H1 (cell line): ENCODE measurements at regions not wholly inside any gene's neighbourhood (a gene's known extent, or its start where the extent isn't known, plus 50 kb on each side); places are given as distances from the start of the nearest gene placed in this dataset.
"Not testable (repeated sequence)": the region's sequence is repeated elsewhere in the genome, so short reads cannot be mapped to it uniquely, and the experiment has no call there.

Source experiments
- BCL11A ChIP-seq, 2 experiments: IDR thresholded peaks; one replicate each; pipeline ENCODE4 v1.6.1; 2011; ENCODE audit warnings: low read depth in 2 of 2, low read length in 2 of 2, mild to moderate bottlenecking in 2 of 2
- CBX5 ChIP-seq: fragments of 300-800, 300-1000 bp; sonication (generic); IDR thresholded peaks from 2 replicates; pipeline ENCODE4 v1.7.1; 2016; ENCODE audit warnings: antibody characterized with exemption, low read length, low read depth
- CEBPB ChIP-seq: IDR thresholded peaks from 2 replicates; pipeline ENCODE4 v1.6.1; 2012; ENCODE audit warnings: low read depth, low read length
- GABPA ChIP-seq: IDR thresholded peaks from 2 replicates; pipeline ENCODE4 v1.6.1; 2011; ENCODE audit warnings: mild to moderate bottlenecking, low read length, moderate library complexity, borderline replicate concordance; ENCODE audit not compliant: insufficient read depth
- GTF2F1 ChIP-seq: IDR thresholded peaks from 2 replicates; pipeline ENCODE4 v1.6.1; 2012; ENCODE audit warnings: low read depth, low read length, improper control_type of control experiment, borderline replicate concordance
- JUN ChIP-seq: IDR thresholded peaks from 2 replicates; pipeline ENCODE4 v1.6.1; 2011; ENCODE audit warnings: low read depth, mild to moderate bottlenecking, improper control_type of control experiment, low read length
- POLR2A ChIP-seq, 2 experiments: IDR thresholded peaks; 1 replicate in 1 of 2; 2 replicates in 1 of 2; pipeline ENCODE4 v1.6.1; 2011; ENCODE audit warnings: low read depth in 2 of 2, low read length in 2 of 2, mild to moderate bottlenecking in 2 of 2; ENCODE audit errors: control extremely low read depth in 1 of 2
- RBBP5 ChIP-seq: IDR thresholded peaks from 2 replicates; pipeline ENCODE4 v1.7.1; 2012; ENCODE audit warnings: low read depth, mild to moderate bottlenecking, inconsistent platforms, low read length, moderate library complexity, borderline replicate concordance
- TCF12 ChIP-seq: IDR thresholded peaks from 2 replicates; pipeline ENCODE4 v1.6.1; 2011; ENCODE audit warnings: low read depth, mild to moderate bottlenecking, low read length
- TF ChIP-seq, protein P1 (sequence below), 3 experiments: IDR thresholded peaks; 1 replicate in 2 of 3; 2 replicates in 1 of 3; pipeline versions ENCODE4 v1.5.1 to v1.6.1; 2011; ENCODE audit warnings: low read length in 3 of 3, mild to moderate bottlenecking in 3 of 3, inconsistent platforms in 2 of 3, low read depth in 1 of 3, moderate library complexity in 1 of 3; ENCODE audit not compliant: insufficient read depth in 1 of 3; ENCODE audit errors: control extremely low read depth in 1 of 3
- TF ChIP-seq, protein P2 (sequence below): IDR thresholded peaks from 2 replicates; pipeline ENCODE4 v1.6.1; 2012; ENCODE audit warnings: low read length, inconsistent platforms

GRCh38 chr16:46381344-46381743, 239.8 kb downstream of the SHCBP1 start:
- TF ChIP-seq, protein P1, sequence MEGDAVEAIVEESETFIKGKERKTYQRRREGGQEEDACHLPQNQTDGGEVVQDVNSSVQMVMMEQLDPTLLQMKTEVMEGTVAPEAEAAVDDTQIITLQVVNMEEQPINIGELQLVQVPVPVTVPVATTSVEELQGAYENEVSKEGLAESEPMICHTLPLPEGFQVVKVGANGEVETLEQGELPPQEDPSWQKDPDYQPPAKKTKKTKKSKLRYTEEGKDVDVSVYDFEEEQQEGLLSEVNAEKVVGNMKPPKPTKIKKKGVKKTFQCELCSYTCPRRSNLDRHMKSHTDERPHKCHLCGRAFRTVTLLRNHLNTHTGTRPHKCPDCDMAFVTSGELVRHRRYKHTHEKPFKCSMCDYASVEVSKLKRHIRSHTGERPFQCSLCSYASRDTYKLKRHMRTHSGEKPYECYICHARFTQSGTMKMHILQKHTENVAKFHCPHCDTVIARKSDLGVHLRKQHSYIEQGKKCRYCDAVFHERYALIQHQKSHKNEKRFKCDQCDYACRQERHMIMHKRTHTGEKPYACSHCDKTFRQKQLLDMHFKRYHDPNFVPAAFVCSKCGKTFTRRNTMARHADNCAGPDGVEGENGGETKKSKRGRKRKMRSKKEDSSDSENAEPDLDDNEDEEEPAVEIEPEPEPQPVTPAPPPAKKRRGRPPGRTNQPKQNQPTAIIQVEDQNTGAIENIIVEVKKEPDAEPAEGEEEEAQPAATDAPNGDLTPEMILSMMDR (IDR thresholded peaks at IDR 0.05; ENCODE audit: control extremely low read depth in 1 of 3, insufficient read depth in 1 of 3, low read depth in 1 of 3, low read length in 3 of 3) = not testable (repeated sequence)
- not testable (repeated sequence) for TF ChIP-seq POLR2A (IDR thresholded peaks at IDR 0.05; ENCODE audit: control extremely low read depth in 1 of 2, low read depth in 2 of 2, low read length in 2 of 2); GTF2F1; JUN; GABPA; TCF12; BCL11A (IDR thresholded peaks at IDR 0.05; ENCODE audit: low read depth in 2 of 2, low read length in 2 of 2); CEBPB; CBX5; RBBP5
- TF ChIP-seq, protein P2, sequence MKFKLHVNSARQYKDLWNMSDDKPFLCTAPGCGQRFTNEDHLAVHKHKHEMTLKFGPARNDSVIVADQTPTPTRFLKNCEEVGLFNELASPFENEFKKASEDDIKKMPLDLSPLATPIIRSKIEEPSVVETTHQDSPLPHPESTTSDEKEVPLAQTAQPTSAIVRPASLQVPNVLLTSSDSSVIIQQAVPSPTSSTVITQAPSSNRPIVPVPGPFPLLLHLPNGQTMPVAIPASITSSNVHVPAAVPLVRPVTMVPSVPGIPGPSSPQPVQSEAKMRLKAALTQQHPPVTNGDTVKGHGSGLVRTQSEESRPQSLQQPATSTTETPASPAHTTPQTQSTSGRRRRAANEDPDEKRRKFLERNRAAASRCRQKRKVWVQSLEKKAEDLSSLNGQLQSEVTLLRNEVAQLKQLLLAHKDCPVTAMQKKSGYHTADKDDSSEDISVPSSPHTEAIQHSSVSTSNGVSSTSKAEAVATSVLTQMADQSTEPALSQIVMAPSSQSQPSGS = not testable (repeated sequence)
